Stimulated activated CD4-positive, alpha-beta T cell treated with anti-CD3 and anti-CD28 coated beads, Interleukin-2, amount 100 ng/mL, for 48 hours (primary cell): ENCODE measurements at regions not wholly inside any gene's neighbourhood (a gene's known extent, or its start where the extent isn't known, plus 50 kb on each side); places are given as distances from the start of the nearest gene placed in this dataset.

Experiments
- DNase-seq, 2 donors: peaks; one replicate each; pipeline ENCODE4 v3.0.0-alpha.2; 2020

DNA sequence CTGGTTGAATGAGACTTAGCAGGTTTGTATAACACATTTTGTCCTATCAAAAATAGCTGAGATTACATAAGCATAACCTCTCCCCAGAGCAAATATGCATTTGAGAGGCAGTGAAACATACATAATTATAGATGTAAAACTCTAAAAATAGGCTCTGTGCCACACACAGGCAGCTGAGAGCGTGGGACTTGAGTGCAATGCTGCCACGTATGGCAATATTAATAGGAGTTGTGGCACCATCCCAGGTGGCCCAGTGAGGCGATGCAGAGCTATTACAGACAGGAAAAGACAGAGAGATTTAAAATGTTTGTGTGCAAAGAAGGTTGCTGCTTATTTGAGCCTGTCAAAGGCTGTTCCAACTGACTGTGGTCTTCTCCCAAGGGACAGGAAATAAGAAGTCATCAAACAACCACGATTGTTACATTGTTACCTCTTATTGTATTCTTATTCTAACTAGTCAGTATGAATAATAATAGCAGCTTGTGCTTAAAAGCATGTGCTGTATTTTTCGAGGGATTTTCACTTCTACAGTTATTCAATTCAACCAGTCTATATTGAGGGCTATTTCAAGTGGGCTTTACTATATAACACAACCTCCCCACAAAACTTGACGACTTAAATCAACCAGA, 116.5 kb downstream of the SALL1 start:
- no peak for DNase-seq

GRCh38 chr16:51031598-51031997, 119.5 kb downstream of the SALL1 start:
- no peak for DNase-seq

DNA sequence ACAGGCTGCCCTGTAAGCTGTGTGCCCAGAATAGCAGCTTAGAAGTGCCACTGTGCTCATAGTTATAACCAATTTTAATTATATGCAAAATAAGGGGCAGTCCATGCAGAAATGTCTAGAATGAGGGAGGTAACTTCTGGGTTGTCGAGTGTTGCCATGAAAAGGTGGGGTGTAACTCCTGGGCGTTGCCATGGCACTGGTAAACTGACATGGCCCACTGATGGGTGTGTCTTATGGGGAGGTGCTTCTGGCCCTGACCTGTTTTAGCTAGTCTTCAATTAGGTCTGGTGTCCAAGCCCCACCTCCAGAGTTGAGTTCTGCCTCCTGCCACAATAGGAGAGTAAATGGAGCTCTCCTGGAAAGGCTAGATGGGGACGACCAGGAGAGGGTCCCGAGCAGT, 120.6 kb downstream of the SALL1 start:
- DNase-seq: no peak

DNA sequence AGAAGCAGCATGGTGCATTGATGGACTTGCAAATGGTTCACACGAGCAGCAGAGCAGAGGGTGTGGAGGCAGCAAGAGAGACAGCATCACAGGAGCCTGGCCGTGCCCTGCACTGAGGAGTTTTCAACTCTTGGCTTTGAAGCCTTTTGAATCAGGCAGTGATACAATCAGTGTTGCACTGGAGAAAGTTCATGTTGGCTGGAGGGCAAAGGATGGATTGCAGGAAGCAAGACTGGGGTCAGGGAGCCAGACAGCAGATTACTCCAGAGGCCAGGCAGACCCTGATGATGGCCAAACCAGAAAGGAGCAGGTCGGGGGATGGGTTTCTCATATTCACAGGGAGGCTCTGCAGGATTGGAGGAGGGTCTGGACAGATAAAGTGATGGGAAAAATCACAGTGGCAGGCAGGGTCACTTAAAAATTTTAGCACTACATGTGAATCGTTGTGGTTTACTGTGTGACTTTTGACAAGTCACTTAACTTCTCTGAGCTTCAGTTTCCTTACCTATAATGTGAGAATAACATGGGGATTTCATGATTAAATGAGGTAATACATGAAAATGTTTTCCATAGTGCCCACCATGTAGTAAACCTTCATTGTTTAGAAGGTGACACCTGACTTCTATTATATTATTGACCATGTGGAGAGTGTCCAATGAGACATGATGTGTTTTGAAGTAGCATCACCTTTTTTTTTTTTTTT, 125.3 kb downstream of the SALL1 start:
- DNase-seq: no peak

- DNase-seq: no peak
These were observed 126.4 kb downstream of the SALL1 start for GRCh38 chr16:51024703-51025102.

GRCh38 chr16:51022955-51023354, 128.1 kb downstream of the SALL1 start:
- DNase-seq: no peak

DNA sequence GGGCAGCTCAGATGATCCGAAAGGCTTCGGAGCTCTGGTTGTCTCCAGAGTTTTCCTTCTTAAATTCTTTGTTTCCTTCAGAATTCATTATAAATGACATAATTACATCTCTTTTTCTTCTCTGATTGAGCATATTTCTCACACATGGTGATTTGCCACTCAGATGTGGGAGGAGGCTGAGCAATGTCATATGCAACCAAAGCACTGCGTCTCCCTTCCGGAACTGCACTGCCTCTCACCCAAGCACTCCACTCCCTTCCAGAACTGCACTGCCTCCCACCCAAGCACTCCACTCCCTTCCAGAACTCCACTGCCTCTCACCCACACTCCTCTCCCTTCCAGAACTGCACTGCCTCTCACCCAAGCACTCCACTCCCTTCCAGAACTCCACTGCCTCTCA, 131.5 kb downstream of the SALL1 start:
- DNase-seq: no peak

DNA sequence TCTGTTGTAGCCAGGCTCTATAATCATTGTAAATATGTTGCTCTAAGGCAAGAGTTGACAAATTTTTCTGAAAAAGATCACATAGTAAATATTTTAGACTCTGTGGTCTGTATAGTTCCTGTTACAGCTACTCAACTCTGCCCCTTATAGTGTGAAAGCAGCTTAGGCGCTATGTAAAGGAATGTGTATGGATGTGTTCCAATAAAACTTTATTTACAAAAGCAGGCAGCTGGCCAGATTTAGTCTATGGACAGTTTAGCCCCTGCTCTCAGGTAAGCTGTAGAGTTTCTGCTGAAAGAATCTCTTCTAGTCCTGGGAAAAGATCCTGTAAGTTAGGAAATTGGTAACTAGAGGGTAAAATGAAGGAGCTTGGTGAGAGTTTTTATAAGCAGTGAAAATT, 133.1 kb downstream of the SALL1 start:
- no peak for DNase-seq

GRCh38 chr16:51012396-51012795, 138.7 kb downstream of the SALL1 start:
- no peak for DNase-seq

GRCh38 chr16:51010817-51011216, 140.3 kb downstream of the SALL1 start:
- DNase-seq: no peak

GRCh38 chr16:51009813-51010212, 141.3 kb downstream of the SALL1 start:
- DNase-seq: no peak

GRCh38 chr16:51009359-51009758, 141.7 kb downstream of the SALL1 start:
- no peak for DNase-seq

DNA sequence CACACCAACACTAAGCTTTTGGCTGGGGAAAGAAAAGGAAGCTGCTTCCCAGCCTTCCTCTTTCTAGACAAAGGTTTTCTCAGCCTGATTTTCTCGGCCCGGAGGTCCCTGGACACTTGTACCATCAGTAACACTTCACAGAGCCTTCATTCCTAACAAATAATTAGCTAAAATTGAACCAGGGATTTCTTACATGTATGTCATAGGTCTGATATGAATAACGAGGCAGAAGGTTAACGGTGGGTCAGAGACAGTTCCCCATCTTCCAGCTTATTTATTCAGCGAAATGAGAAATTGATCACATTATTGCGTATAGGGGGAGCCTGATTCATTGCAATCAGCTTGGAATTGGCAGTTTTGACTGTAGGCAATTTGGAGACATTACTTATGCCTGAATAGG, 142.5 kb downstream of the SALL1 start:
- DNase-seq: no peak

DNA sequence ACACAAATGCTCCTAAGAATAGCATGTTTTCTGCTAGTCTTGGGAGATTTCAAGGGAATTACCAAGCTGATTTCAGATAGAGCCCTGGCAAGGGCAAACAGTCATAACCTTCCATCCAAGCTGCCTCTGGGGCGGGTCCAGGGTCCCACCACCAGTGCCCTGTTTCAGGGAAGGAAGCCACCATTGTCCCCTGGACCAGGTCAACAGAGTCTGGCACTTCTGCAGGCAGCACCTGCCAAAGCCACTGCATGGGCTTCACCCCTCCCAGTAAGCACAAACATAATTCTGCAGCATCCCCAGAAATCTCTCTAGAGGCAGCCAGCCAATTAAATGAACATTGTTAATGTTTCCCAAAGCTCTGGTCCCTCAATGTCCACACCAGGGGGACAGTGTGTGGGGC, 143.0 kb downstream of the SALL1 start:
- DNase-seq: no peak

DNA sequence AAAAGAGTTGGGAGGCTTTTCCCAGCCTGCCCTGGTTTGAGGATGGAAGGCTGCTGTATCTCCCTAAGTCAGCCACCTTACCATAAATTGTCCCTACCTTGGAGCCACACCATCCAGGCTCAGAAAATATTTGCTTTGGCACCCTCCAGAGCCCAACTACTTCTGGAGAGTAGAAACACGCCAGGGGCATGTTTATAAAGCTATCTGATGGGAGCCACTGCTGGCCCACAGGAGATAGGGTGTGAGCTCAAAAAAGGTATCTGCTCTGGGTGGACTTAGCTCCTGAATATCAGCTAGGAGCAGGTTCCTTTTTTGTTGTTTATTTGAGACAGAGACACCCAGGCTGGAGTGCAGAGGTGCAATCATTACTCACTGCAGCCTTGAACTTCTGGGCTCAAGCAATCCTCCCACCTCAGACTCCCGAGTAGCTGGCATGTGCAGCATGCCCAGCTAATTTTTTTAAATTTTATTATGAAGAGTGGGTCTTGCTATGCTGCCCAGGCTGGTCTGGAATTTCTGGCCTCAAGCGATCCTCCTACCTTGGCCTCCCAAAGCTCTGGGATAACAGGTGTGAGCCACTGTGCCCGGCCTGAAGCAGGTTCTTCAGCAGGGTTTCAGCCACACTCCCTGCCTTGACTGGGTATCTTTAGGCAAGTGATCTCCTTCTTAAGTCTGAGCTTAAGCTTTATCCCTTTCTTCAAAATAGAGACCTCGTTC, 147.1 kb downstream of the SALL1 start:
- DNase-seq: no peak

GRCh38 chr16:51002881-51003490, 148.1 kb downstream of the SALL1 start:
- DNase-seq: no peak

- no peak for DNase-seq
These were observed 151.9 kb downstream of the SALL1 start for GRCh38 chr16:50999181-50999580.

- no peak for DNase-seq
These were observed 152.7 kb downstream of the SALL1 start for GRCh38 chr16:50998411-50998810.

DNA sequence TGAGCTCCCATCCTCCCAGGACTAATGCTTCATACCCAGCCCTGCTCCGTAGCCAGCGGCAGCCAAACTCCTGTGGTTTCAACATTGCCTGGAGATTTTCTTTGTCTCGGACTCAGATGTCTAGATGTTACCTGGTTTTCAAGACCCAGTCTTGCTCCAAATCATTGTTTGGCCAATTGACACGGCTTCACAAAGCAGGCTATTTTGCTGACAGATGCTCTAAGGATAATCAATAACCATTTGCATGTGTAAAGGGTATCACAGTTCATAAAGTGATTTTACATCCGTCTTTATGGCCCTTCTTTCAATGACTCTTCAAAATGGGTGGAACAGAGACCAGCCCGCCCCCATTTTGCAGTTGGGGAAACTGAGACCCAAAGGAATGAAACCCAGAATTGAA, 153.4 kb downstream of the SALL1 start:
- no peak for DNase-seq

- DNase-seq: no peak
These were observed 154.3 kb downstream of the SALL1 start for GRCh38 chr16:50996830-50997186.

DNA sequence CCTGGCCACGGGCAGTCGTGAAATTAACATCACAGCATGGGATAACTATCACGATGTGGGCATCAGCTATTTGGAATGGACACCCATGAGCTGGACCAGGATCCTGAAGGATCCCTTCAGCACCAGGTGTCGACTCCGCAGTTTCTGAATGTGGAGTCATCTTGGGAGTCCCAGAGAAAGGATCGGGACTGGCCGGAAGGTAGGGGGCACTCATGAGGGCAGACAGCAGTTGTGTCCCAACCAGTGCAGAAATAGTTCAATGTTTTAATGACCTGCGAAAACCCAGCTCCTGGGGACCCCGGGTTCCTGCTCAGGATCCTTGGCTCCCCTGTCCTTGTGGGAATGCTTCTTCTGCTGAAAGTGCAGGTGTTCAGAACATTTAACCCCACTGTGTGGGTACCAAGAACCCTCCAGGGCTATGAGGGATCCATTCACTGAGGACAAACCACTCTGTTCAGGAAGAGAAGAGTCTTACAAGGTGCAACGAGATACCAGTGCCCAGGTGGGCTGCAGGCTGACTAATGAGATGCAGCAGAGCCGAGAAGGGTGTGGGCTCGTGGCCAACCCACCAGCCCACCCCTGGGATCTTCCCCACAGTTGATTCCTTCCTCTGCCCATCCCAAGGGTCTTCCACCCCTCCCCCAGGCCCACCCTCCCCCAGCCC, 154.8 kb downstream of the SALL1 start:
- no peak for DNase-seq

DNA sequence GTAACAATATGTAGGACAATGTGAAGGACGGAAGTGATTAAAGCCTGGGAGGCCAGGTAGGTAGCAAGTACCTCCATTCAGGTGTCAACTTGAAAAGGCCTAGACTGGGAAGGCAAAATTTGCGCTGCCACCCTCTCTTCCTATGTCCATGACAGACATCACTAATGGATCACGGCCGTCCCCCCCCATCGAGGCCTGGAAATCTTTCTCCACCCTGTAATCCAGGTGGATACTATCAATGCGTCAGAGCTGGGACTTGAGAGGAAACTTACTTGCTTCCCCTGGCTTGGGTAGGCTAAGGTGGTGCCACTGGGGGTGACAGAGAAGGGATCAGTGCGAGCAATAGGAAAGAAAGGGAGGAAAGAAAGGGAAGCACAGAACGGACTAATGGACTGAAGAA, 156.1 kb downstream of the SALL1 start:
- no peak for DNase-seq

DNA sequence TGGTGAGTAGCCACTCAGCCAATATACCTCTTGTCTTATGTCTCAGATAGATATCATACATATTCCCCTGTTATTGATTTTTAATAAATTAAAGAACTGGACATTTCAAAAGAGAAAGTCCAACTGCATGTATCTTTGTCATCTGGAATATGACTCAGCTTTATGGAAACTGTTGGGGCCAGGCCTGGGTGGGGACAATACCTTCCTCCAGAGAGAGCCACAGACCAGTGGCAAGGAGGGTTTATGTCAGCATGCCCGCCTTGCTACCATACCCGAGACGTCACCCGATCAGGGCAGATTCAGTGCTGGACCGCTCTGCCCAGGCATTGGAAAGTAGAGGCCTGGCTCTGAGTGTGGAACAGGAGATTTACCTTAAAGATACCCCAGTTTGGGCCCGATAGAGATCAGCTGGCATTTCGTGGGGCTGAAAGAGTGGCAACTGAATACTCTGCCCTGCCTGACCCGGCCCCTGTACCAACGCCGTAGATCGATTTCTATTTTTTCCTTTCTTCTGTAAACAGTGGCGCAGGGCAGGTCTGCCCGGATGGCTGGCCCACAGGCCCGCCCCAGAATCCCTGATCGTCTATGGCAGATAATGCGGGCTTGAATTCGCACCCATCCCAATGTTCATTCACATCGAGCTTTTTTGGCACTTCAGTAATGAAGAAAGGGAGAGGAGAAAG, 158.6 kb downstream of the SALL1 start:
- DNase-seq: no peak
